ENCODE measurements at regions not wholly inside any gene's neighbourhood (a gene's known extent, or its start where the extent isn't known, plus 50 kb on each side); places are given as distances from the start of the nearest gene placed in this dataset.

GRCh38 chr7:15989194-15989593 is 302.7 kb upstream of the MEOX2 start:
- H3K36me3 Mint-ChIP-seq, result no peaks in the 10 kb centered on the region
- ATAC-seq (replicated peaks in 1 of 4) (no peak), DNase-seq (no peak)
- Histone ChIP-seq H3K4me3 (ENCODE audit: control insufficient read depth in 1 of 2, extremely low read depth in 1 of 2, low read length in 1 of 2) (no peak overlapping the region), H3K4me1 (ENCODE audit: control insufficient read depth in 1 of 2, extremely low read depth in 1 of 2, insufficient read depth in 2 of 2, low read length in 2 of 2) (no peaks in the 10 kb centered on the region), H3K9me3 (no peaks in the 10 kb centered on the region), H3K27ac (ENCODE audit: low read length) (no peak overlapping the region), H3K27me3 (replicated peaks in 1 of 2; ENCODE audit: control insufficient read depth in 2 of 2, extremely low read depth in 1 of 2, insufficient read depth in 2 of 2, low read length in 1 of 2) (no peaks in the 10 kb centered on the region), H3K36me3 (ENCODE audit: control insufficient read depth in 2 of 2, extremely low read depth in 1 of 2, insufficient read depth in 1 of 2, low read length in 1 of 2) (no peaks in the 10 kb centered on the region)
- POLR2A ChIA-PET, result no interaction called here
- H3K9me3 Mint-ChIP-seq, result peaks cover 2 to 3% (median 3%) of the 10 kb centered on the region in 3 donors
- H3K4me3 Mint-ChIP-seq, result no peak overlapping the region
- no peak overlapping the region for H3K27ac Mint-ChIP-seq
- WGBS (ENCODE audit: insufficient coverage), result 84% methylated on average over 3 of the region's 5 CpGs
- CTCF ChIA-PET, result no interaction called here
- no peaks in the 10 kb centered on the region for H3K4me1 Mint-ChIP-seq
- no peaks in the 10 kb centered on the region for H3K27me3 Mint-ChIP-seq

GRCh38 chr7:15985587-15986384 is 299.3 kb upstream of the MEOX2 start:
- Histone ChIP-seq H3K27me3 (replicated peaks in 1 of 2; ENCODE audit: control insufficient read depth in 2 of 2, extremely low read depth in 1 of 2, insufficient read depth in 2 of 2, low read length in 1 of 2) (no peaks in the 10 kb centered on the region), H3K36me3 (ENCODE audit: control insufficient read depth in 2 of 2, extremely low read depth in 1 of 2, insufficient read depth in 1 of 2, low read length in 1 of 2) (no peaks in the 10 kb centered on the region), H3K27ac (ENCODE audit: low read length) (no peak overlapping the region), H3K9me3 (no peaks in the 10 kb centered on the region), H3K4me1 (ENCODE audit: control insufficient read depth in 1 of 2, extremely low read depth in 1 of 2, insufficient read depth in 2 of 2, low read length in 2 of 2) (no peaks in the 10 kb centered on the region), H3K4me3 (ENCODE audit: control insufficient read depth in 1 of 2, extremely low read depth in 1 of 2, low read length in 1 of 2) (no peak overlapping the region)
- DNase-seq (no peak), ATAC-seq (replicated peaks in 1 of 4) (no peak)
- ChIA-PET CTCF (interaction anchor here in 1 of 2 donors (0.8 kb wide), 1 partner anchor 1515 kb away, joined by 3 read pairs; no protein-coding TSS in a partner anchor), POLR2A (no interaction called here)
- Mint-ChIP-seq H3K36me3 (no peaks in the 10 kb centered on the region), H3K27me3 (no peaks in the 10 kb centered on the region), H3K9me3 (peaks cover 2 to 3% (median 3%) of the 10 kb centered on the region in 3 donors), H3K4me1 (no peaks in the 10 kb centered on the region), H3K4me3 (no peak overlapping the region), H3K27ac (no peak overlapping the region)
- no CpG with 5 or more reads among the region's 2 CpGs for WGBS (ENCODE audit: insufficient coverage)

- Histone ChIP-seq H3K36me3 (ENCODE audit: control insufficient read depth in 2 of 2, extremely low read depth in 1 of 2, insufficient read depth in 1 of 2, low read length in 1 of 2) (no peaks in the 10 kb centered on the region), H3K27ac (ENCODE audit: low read length) (no peak overlapping the region), H3K4me3 (ENCODE audit: control insufficient read depth in 1 of 2, extremely low read depth in 1 of 2, low read length in 1 of 2) (no peak overlapping the region), H3K4me1 (ENCODE audit: control insufficient read depth in 1 of 2, extremely low read depth in 1 of 2, insufficient read depth in 2 of 2, low read length in 2 of 2) (no peaks in the 10 kb centered on the region), H3K27me3 (replicated peaks in 1 of 2; ENCODE audit: control insufficient read depth in 2 of 2, extremely low read depth in 1 of 2, insufficient read depth in 2 of 2, low read length in 1 of 2) (no peaks in the 10 kb centered on the region), H3K9me3 (no peaks in the 10 kb centered on the region)
- CTCF ChIA-PET, result no interaction called here
- ATAC-seq (replicated peaks in 1 of 4) (no peak), DNase-seq (no peak)
- Mint-ChIP-seq H3K27ac (no peak overlapping the region), H3K9me3 (peaks cover 0 to 3% (median 0%) of the 10 kb centered on the region in 3 donors), H3K4me1 (no peaks in the 10 kb centered on the region), H3K36me3 (no peaks in the 10 kb centered on the region), H3K4me3 (no peak overlapping the region), H3K27me3 (no peaks in the 10 kb centered on the region)
- POLR2A ChIA-PET, result interaction anchor here in 1 of 2 donors (1.0 kb wide), 1 partner anchor 41 kb away, joined by 4 read pairs; no protein-coding TSS in a partner anchor
- WGBS (ENCODE audit: insufficient coverage), result 67% methylated on average over 1 of the region's 3 CpGs
Measured at GRCh38 chr7:15977663-15978062, 291.2 kb upstream of the MEOX2 start.

GRCh38 chr7:15972862-15973275 is 286.4 kb upstream of the MEOX2 start:
- Histone ChIP-seq H3K9me3 (no peaks in the 10 kb centered on the region), H3K4me3 (ENCODE audit: control insufficient read depth in 1 of 2, extremely low read depth in 1 of 2, low read length in 1 of 2) (no peak overlapping the region), H3K27me3 (replicated peaks in 1 of 2; ENCODE audit: control insufficient read depth in 2 of 2, extremely low read depth in 1 of 2, insufficient read depth in 2 of 2, low read length in 1 of 2) (no peaks in the 10 kb centered on the region), H3K4me1 (ENCODE audit: control insufficient read depth in 1 of 2, extremely low read depth in 1 of 2, insufficient read depth in 2 of 2, low read length in 2 of 2) (no peaks in the 10 kb centered on the region), H3K27ac (ENCODE audit: low read length) (no peak overlapping the region), H3K36me3 (ENCODE audit: control insufficient read depth in 2 of 2, extremely low read depth in 1 of 2, insufficient read depth in 1 of 2, low read length in 1 of 2) (no peaks in the 10 kb centered on the region)
- no peaks in the 10 kb centered on the region for H3K4me1 Mint-ChIP-seq
- POLR2A ChIA-PET, result no interaction called here
- no peaks in the 10 kb centered on the region for H3K36me3 Mint-ChIP-seq
- WGBS (ENCODE audit: insufficient coverage), result 29% methylated on average over 1 of the region's 3 CpGs
- CTCF ChIA-PET, result no interaction called here
- no peak for ATAC-seq (replicated peaks in 1 of 4)
- no peaks in the 10 kb centered on the region for H3K27me3 Mint-ChIP-seq
- no peak overlapping the region for H3K27ac Mint-ChIP-seq
- H3K9me3 Mint-ChIP-seq, result no peaks in the 10 kb centered on the region
- DNase-seq, result no peak
- no peak overlapping the region for H3K4me3 Mint-ChIP-seq

GRCh38 chr7:15967551-15967950 is 281.1 kb upstream of the MEOX2 start:
- DNase-seq, result no peak
- peaks cover 0 to 5% (median 0%) of the 10 kb centered on the region in 3 donors for H3K9me3 Mint-ChIP-seq
- Histone ChIP-seq H3K36me3 (ENCODE audit: control insufficient read depth in 2 of 2, extremely low read depth in 1 of 2, insufficient read depth in 1 of 2, low read length in 1 of 2) (no peaks in the 10 kb centered on the region), H3K4me3 (ENCODE audit: control insufficient read depth in 1 of 2, extremely low read depth in 1 of 2, low read length in 1 of 2) (no peak overlapping the region), H3K4me1 (ENCODE audit: control insufficient read depth in 1 of 2, extremely low read depth in 1 of 2, insufficient read depth in 2 of 2, low read length in 2 of 2) (no peaks in the 10 kb centered on the region), H3K27ac (ENCODE audit: low read length) (no peak overlapping the region), H3K27me3 (replicated peaks in 1 of 2; ENCODE audit: control insufficient read depth in 2 of 2, extremely low read depth in 1 of 2, insufficient read depth in 2 of 2, low read length in 1 of 2) (no peaks in the 10 kb centered on the region), H3K9me3 (no peaks in the 10 kb centered on the region)
- no peaks in the 10 kb centered on the region for H3K27me3 Mint-ChIP-seq
- WGBS (ENCODE audit: insufficient coverage), result 17% methylated on average over 1 of the region's 3 CpGs
- ChIA-PET POLR2A (no interaction called here), CTCF (no interaction called here)
- no peaks in the 10 kb centered on the region for H3K36me3 Mint-ChIP-seq
- no peak overlapping the region for H3K27ac Mint-ChIP-seq
- no peak overlapping the region for H3K4me3 Mint-ChIP-seq
- no peaks in the 10 kb centered on the region for H3K4me1 Mint-ChIP-seq
- ATAC-seq (replicated peaks in 1 of 4), result no peak

- no peak overlapping the region for H3K27ac Mint-ChIP-seq
- Histone ChIP-seq H3K4me3 (ENCODE audit: control insufficient read depth in 1 of 2, extremely low read depth in 1 of 2, low read length in 1 of 2) (no peak overlapping the region), H3K27ac (ENCODE audit: low read length) (no peak overlapping the region), H3K36me3 (ENCODE audit: control insufficient read depth in 2 of 2, extremely low read depth in 1 of 2, insufficient read depth in 1 of 2, low read length in 1 of 2) (no peaks in the 10 kb centered on the region), H3K27me3 (replicated peaks in 1 of 2; ENCODE audit: control insufficient read depth in 2 of 2, extremely low read depth in 1 of 2, insufficient read depth in 2 of 2, low read length in 1 of 2) (no peaks in the 10 kb centered on the region), H3K4me1 (ENCODE audit: control insufficient read depth in 1 of 2, extremely low read depth in 1 of 2, insufficient read depth in 2 of 2, low read length in 2 of 2) (no peaks in the 10 kb centered on the region), H3K9me3 (no peaks in the 10 kb centered on the region)
- no peak overlapping the region for H3K4me3 Mint-ChIP-seq
- peaks cover 0 to 5% (median 0%) of the 10 kb centered on the region in 3 donors for H3K9me3 Mint-ChIP-seq
- WGBS (ENCODE audit: insufficient coverage), result no CpG with 5 or more reads among the region's 2 CpGs
- ChIA-PET CTCF (no interaction called here), POLR2A (no interaction called here)
- no peak for DNase-seq
- ATAC-seq (replicated peaks in 1 of 4), result no peak
- H3K36me3 Mint-ChIP-seq, result no peaks in the 10 kb centered on the region
- H3K27me3 Mint-ChIP-seq, result no peaks in the 10 kb centered on the region
- no peaks in the 10 kb centered on the region for H3K4me1 Mint-ChIP-seq
Measured at GRCh38 chr7:15967121-15967520, 280.6 kb upstream of the MEOX2 start.
